Mesothelial cell of epicardium (in vitro differentiated cells): ENCODE measurements at regions not wholly inside any gene's neighbourhood (a gene's known extent, or its start where the extent isn't known, plus 50 kb on each side); places are given as distances from the start of the nearest gene placed in this dataset.

ENCODE experiments used
- DNase-seq, 2 experiments: peaks; one replicate each; pipeline ENCODE4 v3.0.0; 2021; ENCODE audit warnings: low spot score in 2 of 2; ENCODE audit not compliant: unreplicated experiment in 2 of 2
- H3K27ac Mint-ChIP-seq: 2 replicates; pipeline ENCODE4 v1.8.0; 2021; ENCODE audit warnings: mixed read lengths
- H3K27me3 Mint-ChIP-seq: 2 replicates; pipeline ENCODE4 v1.8.0; 2021; ENCODE audit warnings: low read depth, mixed read lengths
- H3K36me3 Mint-ChIP-seq: 2 replicates; pipeline ENCODE4 v1.8.0; 2021; ENCODE audit warnings: mixed read lengths
- H3K4me1 Mint-ChIP-seq: 2 replicates; pipeline ENCODE4 v1.8.0; 2021; ENCODE audit warnings: mixed read lengths
- H3K4me3 Mint-ChIP-seq: 2 replicates; pipeline ENCODE4 v1.8.0; 2021; ENCODE audit warnings: mild to moderate bottlenecking, moderate library complexity, mixed read lengths
- H3K9me3 Mint-ChIP-seq: 2 replicates; pipeline ENCODE4 v1.8.0; 2021; ENCODE audit warnings: mixed read lengths
- CTCF ChIP-seq: fragments of 200-600 bp; sonication (generic); IDR thresholded peaks from one replicate; pipeline ENCODE4 v1.5.0; 2021; ENCODE audit warnings: antibody characterized with exemption; ENCODE audit not compliant: unreplicated experiment

GRCh38 chr12:103241184-103241583 lies 254.6 kb downstream of the C12orf42 start:
- Mint-ChIP-seq H3K4me3 (no peak overlapping the region), H3K9me3 (no peaks in the 10 kb centered on the region), H3K4me1 (no peaks in the 10 kb centered on the region), H3K27me3 (peaks cover 8% of the 10 kb centered on the region), H3K27ac (no peak overlapping the region), H3K36me3 (no peaks in the 10 kb centered on the region)
- no peak for DNase-seq
- TF ChIP-seq CTCF: no peak

- peaks cover 7% of the 10 kb centered on the region for H3K27me3 Mint-ChIP-seq
- no peak for TF ChIP-seq CTCF
- H3K4me1 Mint-ChIP-seq: no peaks in the 10 kb centered on the region
- H3K9me3 Mint-ChIP-seq: no peaks in the 10 kb centered on the region
- no peaks in the 10 kb centered on the region for H3K36me3 Mint-ChIP-seq
- H3K27ac Mint-ChIP-seq: no peak overlapping the region
- no peak for DNase-seq
- no peak overlapping the region for H3K4me3 Mint-ChIP-seq
Observed at GRCh38 chr12:103244596-103244995, 251.2 kb downstream of the C12orf42 start.

- TF ChIP-seq CTCF: no peak
- Mint-ChIP-seq H3K36me3 (no peaks in the 10 kb centered on the region), H3K4me3 (no peak overlapping the region), H3K27ac (no peak overlapping the region), H3K9me3 (peaks cover 9% of the 10 kb centered on the region), H3K27me3 (peaks cover 3% of the 10 kb centered on the region), H3K4me1 (no peaks in the 10 kb centered on the region)
- no peak for DNase-seq
Observed at GRCh38 chr12:103247531-103247930, 248.2 kb downstream of the C12orf42 start.

GRCh38 chr12:103249607-103250006 lies 246.2 kb downstream of the C12orf42 start:
- peaks cover 12% of the 10 kb centered on the region for H3K9me3 Mint-ChIP-seq
- no peak for DNase-seq
- peaks cover 1% of the 10 kb centered on the region for H3K27me3 Mint-ChIP-seq
- H3K36me3 Mint-ChIP-seq: no peaks in the 10 kb centered on the region
- no peaks in the 10 kb centered on the region for H3K4me1 Mint-ChIP-seq
- no peak overlapping the region for H3K4me3 Mint-ChIP-seq
- no peak for TF ChIP-seq CTCF
- H3K27ac Mint-ChIP-seq: no peak overlapping the region

- no peak for DNase-seq
- Mint-ChIP-seq H3K36me3 (no peaks in the 10 kb centered on the region), H3K27ac (no peak overlapping the region), H3K4me1 (no peaks in the 10 kb centered on the region), H3K27me3 (no peaks in the 10 kb centered on the region), H3K9me3 (peaks cover 12% of the 10 kb centered on the region), H3K4me3 (no peak overlapping the region)
- no peak for TF ChIP-seq CTCF
Observed at GRCh38 chr12:103250487-103250886, 245.3 kb downstream of the C12orf42 start.
